IMR-90 (cell line): ENCODE measurements at regions not wholly inside any gene's neighbourhood (a gene's known extent, or its start where the extent isn't known, plus 50 kb on each side); places are given as distances from the start of the nearest gene placed in this dataset.

Experiments
- BHLHE40 ChIP-seq: fragments of 150-350 bp; IDR thresholded peaks from 2 replicates; pipeline ENCODE4 v1.6.1; 2016; ENCODE audit warnings: mild to moderate bottlenecking, low read depth, low read length
- CEBPB ChIP-seq: IDR thresholded peaks from 2 replicates; pipeline ENCODE4 v1.6.1; 2012; ENCODE audit warnings: low read depth, low read length, improper control_type of control experiment
- CTCF ChIP-seq: conservative IDR thresholded peaks from 2 replicates; pipeline ENCODE4 v1.5.1; 2012; ENCODE audit warnings: mild to moderate bottlenecking, low read depth, low read length, improper control_type of control experiment
- MXI1 ChIP-seq: IDR thresholded peaks from 2 replicates; pipeline ENCODE4 v1.6.1; 2012; ENCODE audit warnings: low read depth, mild to moderate bottlenecking, low read length, moderate library complexity, borderline replicate concordance
- POLR2A ChIP-seq: IDR thresholded peaks from 2 replicates; pipeline ENCODE4 v1.6.1; 2012; ENCODE audit warnings: mild to moderate bottlenecking, low read depth, low read length
- RAD21 ChIP-seq: IDR thresholded peaks from 2 replicates; pipeline ENCODE4 v1.6.1; 2012; ENCODE audit warnings: low read length, improper control_type of control experiment
- RFX5 ChIP-seq: IDR thresholded peaks from 2 replicates; pipeline ENCODE4 v1.8.0; 2012; ENCODE audit warnings: low read depth, mild to moderate bottlenecking, low read length, moderate library complexity
- TF ChIP-seq, protein P1 (sequence below): fragments of 150-350 bp; IDR thresholded peaks from 2 replicates; pipeline ENCODE4 v1.6.1; 2017; ENCODE audit warnings: mild to moderate bottlenecking, antibody characterized with exemption, low read length, low read depth
- TF ChIP-seq, protein P2 (sequence below): fragments of 150-350 bp; IDR thresholded peaks from 2 replicates; pipeline ENCODE4 v1.6.1; 2016; ENCODE audit warnings: low read depth, mild to moderate bottlenecking, low read length, moderate library complexity, borderline replicate concordance

GRCh38 chr4:60315586-60315985, 884.5 kb upstream of the ADGRL3 start:
- TF ChIP-seq CTCF (no peak), RAD21 (no peak), POLR2A (no peak), BHLHE40 (no peak), CEBPB (no peak), RFX5 (no peak), MXI1 (no peak)
- TF ChIP-seq, protein P1, sequence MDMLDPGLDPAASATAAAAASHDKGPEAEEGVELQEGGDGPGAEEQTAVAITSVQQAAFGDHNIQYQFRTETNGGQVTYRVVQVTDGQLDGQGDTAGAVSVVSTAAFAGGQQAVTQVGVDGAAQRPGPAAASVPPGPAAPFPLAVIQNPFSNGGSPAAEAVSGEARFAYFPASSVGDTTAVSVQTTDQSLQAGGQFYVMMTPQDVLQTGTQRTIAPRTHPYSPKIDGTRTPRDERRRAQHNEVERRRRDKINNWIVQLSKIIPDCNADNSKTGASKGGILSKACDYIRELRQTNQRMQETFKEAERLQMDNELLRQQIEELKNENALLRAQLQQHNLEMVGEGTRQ: no peak
- TF ChIP-seq, protein P2, sequence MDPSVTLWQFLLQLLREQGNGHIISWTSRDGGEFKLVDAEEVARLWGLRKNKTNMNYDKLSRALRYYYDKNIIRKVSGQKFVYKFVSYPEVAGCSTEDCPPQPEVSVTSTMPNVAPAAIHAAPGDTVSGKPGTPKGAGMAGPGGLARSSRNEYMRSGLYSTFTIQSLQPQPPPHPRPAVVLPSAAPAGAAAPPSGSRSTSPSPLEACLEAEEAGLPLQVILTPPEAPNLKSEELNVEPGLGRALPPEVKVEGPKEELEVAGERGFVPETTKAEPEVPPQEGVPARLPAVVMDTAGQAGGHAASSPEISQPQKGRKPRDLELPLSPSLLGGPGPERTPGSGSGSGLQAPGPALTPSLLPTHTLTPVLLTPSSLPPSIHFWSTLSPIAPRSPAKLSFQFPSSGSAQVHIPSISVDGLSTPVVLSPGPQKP: no peak
